Endodermal cell (in vitro differentiated cells): ENCODE measurements at regions not wholly inside any gene's neighbourhood (a gene's known extent, or its start where the extent isn't known, plus 50 kb on each side); places are given as distances from the start of the nearest gene placed in this dataset.

Experiments used
- DNase-seq: peaks from one replicate; pipeline ENCODE4 v3.0.0-alpha.2; 2017
- H3K27ac ChIP-seq: 2 replicates; pipeline ENCODE4 v1.5.1; 2013; ENCODE audit warnings: mild to moderate bottlenecking, low read depth, low read length, moderate library complexity
- H3K27me3 ChIP-seq: 2 replicates; pipeline ENCODE4 v1.6.1; 2013; ENCODE audit warnings: mild to moderate bottlenecking, low read length, moderate library complexity; ENCODE audit not compliant: insufficient read depth, control insufficient read depth, poor library complexity, severe bottlenecking
- H3K36me3 ChIP-seq: 2 replicates; pipeline ENCODE4 v1.7.0; 2013; ENCODE audit warnings: mild to moderate bottlenecking, low read length, moderate library complexity; ENCODE audit not compliant: control insufficient read depth, insufficient read depth
- H3K4me1 ChIP-seq: one replicate; pipeline ENCODE4 v1.7.0; 2013; ENCODE audit warnings: low read length; ENCODE audit not compliant: control insufficient read depth, insufficient read depth
- H3K4me3 ChIP-seq: 2 replicates; pipeline ENCODE4 v1.5.1; 2013; ENCODE audit warnings: mild to moderate bottlenecking, low read length, moderate library complexity
- H3K9ac ChIP-seq: 2 replicates; pipeline ENCODE4 v1.6.1; 2013; ENCODE audit warnings: mild to moderate bottlenecking, low read length, moderate library complexity; ENCODE audit not compliant: poor library complexity, severe bottlenecking; ENCODE audit errors: extremely low read depth
- H3K9me3 ChIP-seq: 2 replicates; pipeline ENCODE4 v1.6.1; 2013; ENCODE audit warnings: mild to moderate bottlenecking, low read length, moderate library complexity; ENCODE audit not compliant: control insufficient read depth
- H3K27ac Mint-ChIP-seq: 2 replicates; pipeline ENCODE4 v1.8.0; 2020; ENCODE audit warnings: mixed read lengths
- H3K27me3 Mint-ChIP-seq: 2 replicates; pipeline ENCODE4 v1.8.0; 2021; ENCODE audit warnings: mild to moderate bottlenecking, mixed read lengths; ENCODE audit not compliant: insufficient read depth
- H3K36me3 Mint-ChIP-seq: 2 replicates; pipeline ENCODE4 v1.8.0; 2020; ENCODE audit warnings: low read depth, mixed read lengths
- H3K4me1 Mint-ChIP-seq: 2 replicates; pipeline ENCODE4 v1.8.0; 2020; ENCODE audit warnings: mixed read lengths
- H3K4me3 Mint-ChIP-seq: 2 replicates; pipeline ENCODE4 v1.8.0; 2020; ENCODE audit warnings: mild to moderate bottlenecking, moderate library complexity, mixed read lengths
- H3K9me3 Mint-ChIP-seq: 2 replicates; pipeline ENCODE4 v1.8.0; 2020; ENCODE audit warnings: mild to moderate bottlenecking, mixed read lengths
- WGBS, 2 experiments: methylation state at CpG; one replicate each; pipeline versions ENCODE4 v1.1.5 to v1.1.7; 2013; ENCODE audit warnings: missing lambda C conversion rate in 2 of 2, mixed read lengths in 1 of 2; ENCODE audit not compliant: insufficient coverage in 1 of 2, insufficient read length in 1 of 2; 5-methylcytosine and 5-hydroxymethylcytosine counted together
- TF ChIP-seq, protein P1 (sequence below): fragments of 200-600 bp; sonication (generic); conservative IDR thresholded peaks from 2 replicates; pipeline ENCODE4 v1.5.0; 2021; ENCODE audit warnings: antibody characterized with exemption, mild to moderate bottlenecking

- Histone ChIP-seq H3K36me3 (no peaks in the 10 kb centered on the region), H3K9me3 (no peaks in the 10 kb centered on the region), H3K4me3 (no peak overlapping the region), H3K9ac (no peak overlapping the region), H3K27ac (no peak overlapping the region), H3K27me3 (no peaks in the 10 kb centered on the region), H3K4me1 (no peaks in the 10 kb centered on the region)
- Mint-ChIP-seq H3K36me3 (no peaks in the 10 kb centered on the region), H3K4me1 (no peaks in the 10 kb centered on the region), H3K27me3 (no peaks in the 10 kb centered on the region), H3K27ac (no peak overlapping the region), H3K4me3 (no peak overlapping the region), H3K9me3 (no peaks in the 10 kb centered on the region)
- DNase-seq = no peak
- TF ChIP-seq, protein P1, sequence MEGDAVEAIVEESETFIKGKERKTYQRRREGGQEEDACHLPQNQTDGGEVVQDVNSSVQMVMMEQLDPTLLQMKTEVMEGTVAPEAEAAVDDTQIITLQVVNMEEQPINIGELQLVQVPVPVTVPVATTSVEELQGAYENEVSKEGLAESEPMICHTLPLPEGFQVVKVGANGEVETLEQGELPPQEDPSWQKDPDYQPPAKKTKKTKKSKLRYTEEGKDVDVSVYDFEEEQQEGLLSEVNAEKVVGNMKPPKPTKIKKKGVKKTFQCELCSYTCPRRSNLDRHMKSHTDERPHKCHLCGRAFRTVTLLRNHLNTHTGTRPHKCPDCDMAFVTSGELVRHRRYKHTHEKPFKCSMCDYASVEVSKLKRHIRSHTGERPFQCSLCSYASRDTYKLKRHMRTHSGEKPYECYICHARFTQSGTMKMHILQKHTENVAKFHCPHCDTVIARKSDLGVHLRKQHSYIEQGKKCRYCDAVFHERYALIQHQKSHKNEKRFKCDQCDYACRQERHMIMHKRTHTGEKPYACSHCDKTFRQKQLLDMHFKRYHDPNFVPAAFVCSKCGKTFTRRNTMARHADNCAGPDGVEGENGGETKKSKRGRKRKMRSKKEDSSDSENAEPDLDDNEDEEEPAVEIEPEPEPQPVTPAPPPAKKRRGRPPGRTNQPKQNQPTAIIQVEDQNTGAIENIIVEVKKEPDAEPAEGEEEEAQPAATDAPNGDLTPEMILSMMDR = no peak
- 87 to 100% methylated on average over 1 to 3 of the region's 3 CpGs for whole genome bisulfite sequencing, 2 experiments
Measured at GRCh38 chr1:96955307-96956012, 233.9 kb downstream of the PTBP2 start.

GRCh38 chr1:96962216-96962615, 240.6 kb downstream of the PTBP2 start:
- no peaks in the 10 kb centered on the region for H3K27me3 Mint-ChIP-seq
- Histone ChIP-seq H3K27ac (no peak overlapping the region), H3K9ac (no peak overlapping the region), H3K27me3 (no peaks in the 10 kb centered on the region), H3K4me3 (no peak overlapping the region), H3K4me1 (no peaks in the 10 kb centered on the region), H3K36me3 (no peaks in the 10 kb centered on the region), H3K9me3 (no peaks in the 10 kb centered on the region)
- H3K36me3 Mint-ChIP-seq = no peaks in the 10 kb centered on the region
- no peaks in the 10 kb centered on the region for H3K9me3 Mint-ChIP-seq
- DNase-seq = no peak
- TF ChIP-seq, protein P1 = no peak
- WGBS, 2 experiments = 89 to 100% methylated on average over 1 to 2 of the region's 2 CpGs
- no peak overlapping the region for H3K4me3 Mint-ChIP-seq
- H3K4me1 Mint-ChIP-seq = no peaks in the 10 kb centered on the region
- H3K27ac Mint-ChIP-seq = no peak overlapping the region

DNA sequence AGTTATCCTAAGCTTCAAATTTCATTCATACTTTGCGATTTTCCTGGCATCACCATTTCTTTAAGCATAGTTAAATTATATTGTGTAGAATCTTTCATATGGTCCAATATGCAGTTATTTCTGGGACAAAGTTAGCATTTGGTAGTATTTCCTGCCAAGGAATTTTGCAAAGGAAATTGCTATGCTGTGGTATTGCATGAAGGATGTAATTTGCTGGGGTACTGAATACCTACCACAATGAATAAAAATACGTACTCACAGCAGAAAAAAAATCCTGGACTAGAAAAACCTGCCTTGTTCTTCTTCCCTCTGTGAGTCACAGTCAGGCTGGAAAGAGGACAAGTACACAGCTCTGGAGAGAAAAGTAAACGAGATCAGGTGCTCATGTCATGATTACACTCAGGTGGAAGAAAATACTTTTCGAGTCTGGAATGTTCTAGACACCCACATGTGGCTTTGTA, 241.2 kb downstream of the PTBP2 start:
- Histone ChIP-seq H3K4me3 (no peak overlapping the region), H3K27ac (no peak overlapping the region), H3K27me3 (no peaks in the 10 kb centered on the region), H3K36me3 (no peaks in the 10 kb centered on the region), H3K4me1 (no peaks in the 10 kb centered on the region), H3K9ac (no peak overlapping the region), H3K9me3 (no peaks in the 10 kb centered on the region)
- WGBS, 2 experiments = 82 to 96% methylated on average over 2 to 4 of the region's 4 CpGs
- no peaks in the 10 kb centered on the region for H3K27me3 Mint-ChIP-seq
- H3K4me1 Mint-ChIP-seq = no peaks in the 10 kb centered on the region
- no peak overlapping the region for H3K4me3 Mint-ChIP-seq
- TF ChIP-seq, protein P1 = no peak
- DNase-seq = no peak
- H3K9me3 Mint-ChIP-seq = no peaks in the 10 kb centered on the region
- no peaks in the 10 kb centered on the region for H3K36me3 Mint-ChIP-seq
- H3K27ac Mint-ChIP-seq = no peak overlapping the region
